ENCODE measurements at regions not wholly inside any gene's neighbourhood (a gene's known extent, or its start where the extent isn't known, plus 50 kb on each side); places are given as distances from the start of the nearest gene placed in this dataset.

- ChIA-PET POLR2A (ENCODE audit: unreplicated experiment) (no interaction called here), CTCF (no interaction called here)
- no peak overlapping the region for H3K27ac ChIP-seq
- H3K79me2 ChIP-seq (ENCODE audit: low read depth) = no peaks in the 10 kb centered on the region
- H3K27me3 ChIP-seq (ENCODE audit: insufficient read depth, low read depth) = peaks cover 84% of the 10 kb centered on the region
- no peak overlapping the region for H2AFZ ChIP-seq
- DNase-seq = no peak
- H3F3A ChIP-seq (ENCODE audit: insufficient read depth, low read depth) = no peaks in the 10 kb centered on the region
- TF ChIP-seq, protein P1, sequence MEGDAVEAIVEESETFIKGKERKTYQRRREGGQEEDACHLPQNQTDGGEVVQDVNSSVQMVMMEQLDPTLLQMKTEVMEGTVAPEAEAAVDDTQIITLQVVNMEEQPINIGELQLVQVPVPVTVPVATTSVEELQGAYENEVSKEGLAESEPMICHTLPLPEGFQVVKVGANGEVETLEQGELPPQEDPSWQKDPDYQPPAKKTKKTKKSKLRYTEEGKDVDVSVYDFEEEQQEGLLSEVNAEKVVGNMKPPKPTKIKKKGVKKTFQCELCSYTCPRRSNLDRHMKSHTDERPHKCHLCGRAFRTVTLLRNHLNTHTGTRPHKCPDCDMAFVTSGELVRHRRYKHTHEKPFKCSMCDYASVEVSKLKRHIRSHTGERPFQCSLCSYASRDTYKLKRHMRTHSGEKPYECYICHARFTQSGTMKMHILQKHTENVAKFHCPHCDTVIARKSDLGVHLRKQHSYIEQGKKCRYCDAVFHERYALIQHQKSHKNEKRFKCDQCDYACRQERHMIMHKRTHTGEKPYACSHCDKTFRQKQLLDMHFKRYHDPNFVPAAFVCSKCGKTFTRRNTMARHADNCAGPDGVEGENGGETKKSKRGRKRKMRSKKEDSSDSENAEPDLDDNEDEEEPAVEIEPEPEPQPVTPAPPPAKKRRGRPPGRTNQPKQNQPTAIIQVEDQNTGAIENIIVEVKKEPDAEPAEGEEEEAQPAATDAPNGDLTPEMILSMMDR (conservative IDR thresholded peaks at IDR 0.05) = no peak
- no peak for TF ChIP-seq EZH2 (IDR thresholded peaks at IDR 0.05; ENCODE audit: low read depth)
- no peaks in the 10 kb centered on the region for H3K9me3 ChIP-seq (ENCODE audit: insufficient read depth, low read depth)
- no peaks in the 10 kb centered on the region for H4K20me1 ChIP-seq (ENCODE audit: insufficient read depth)
- intact Hi-C loops (cut with micrococcal nuclease; ENCODE audit: unreplicated experiment) = no loop called here
- no peak overlapping the region for H3K4me3 ChIP-seq
- H3K36me3 ChIP-seq (ENCODE audit: low read depth) = no peaks in the 10 kb centered on the region
- H3K9me2 ChIP-seq (ENCODE audit: insufficient read depth) = no peaks in the 10 kb centered on the region
- no peak overlapping the region for H3K4me2 ChIP-seq
- no TSS peak for BruUV-seq (replicated peaks)
- no peaks in the 10 kb centered on the region for H3K4me1 ChIP-seq (replicated peaks; ENCODE audit: insufficient read depth)
Measured at GRCh38 chr3:124043023-124043422, 51.1 kb upstream of the ROPN1 start.

GRCh38 chr3:124044956-124045355 is 53.0 kb upstream of the ROPN1 start:
- Histone ChIP-seq H4K20me1 (ENCODE audit: insufficient read depth) (no peaks in the 10 kb centered on the region), H2AFZ (no peak overlapping the region)

DNA sequence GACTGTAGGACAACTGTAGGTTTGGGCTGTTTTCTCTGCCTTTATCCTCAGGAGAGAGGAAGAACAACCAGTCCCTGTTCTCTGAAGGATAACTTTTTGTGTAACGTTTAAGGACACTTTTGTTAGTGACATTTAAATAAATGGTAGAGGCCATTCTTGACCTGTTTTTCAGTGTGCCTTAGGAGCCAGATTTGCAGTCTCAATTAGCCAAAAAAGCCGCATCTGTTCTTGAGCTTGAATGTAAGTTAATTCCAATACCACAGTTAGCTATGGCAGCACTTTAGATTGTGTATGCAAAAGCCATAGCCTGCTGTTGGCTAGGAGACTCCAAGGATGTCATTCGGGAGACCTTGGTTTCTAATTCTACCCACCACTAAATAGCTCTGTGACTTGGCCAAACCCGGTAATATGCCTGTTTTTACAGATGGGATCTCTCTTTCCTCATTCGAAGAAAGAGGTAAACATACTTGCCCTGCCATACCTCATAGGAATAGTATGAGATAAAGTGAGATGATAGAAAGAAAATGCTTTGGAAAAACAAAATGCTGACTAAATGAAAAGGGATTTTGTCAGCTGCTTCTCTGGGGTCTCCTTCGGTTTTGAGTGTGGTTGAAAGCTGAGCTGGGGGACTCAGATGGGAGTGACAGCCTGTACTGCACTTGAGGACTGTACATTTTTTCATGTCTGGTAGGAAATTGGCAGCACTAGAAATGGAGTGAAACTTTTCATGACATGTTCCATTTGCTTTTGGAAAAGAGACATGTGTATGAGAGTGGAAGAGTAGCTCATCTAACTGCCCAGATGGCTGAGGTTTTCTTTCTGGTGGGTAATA is 57.3 kb upstream of the ROPN1 start:
- H3K27ac ChIP-seq = no peak overlapping the region
- H3K27me3 ChIP-seq (ENCODE audit: insufficient read depth, low read depth) = peaks cover 88% of the 10 kb centered on the region
- H3K9me3 ChIP-seq (ENCODE audit: insufficient read depth, low read depth) = no peaks in the 10 kb centered on the region
- H3K4me3 ChIP-seq = no peak overlapping the region
- H3K9me2 ChIP-seq (ENCODE audit: insufficient read depth) = no peaks in the 10 kb centered on the region
- H3K4me1 ChIP-seq (replicated peaks; ENCODE audit: insufficient read depth) = no peaks in the 10 kb centered on the region
- no peak for TF ChIP-seq EZH2 (IDR thresholded peaks at IDR 0.05; ENCODE audit: low read depth)
- TF ChIP-seq, protein P1 (conservative IDR thresholded peaks at IDR 0.05) = no peak
- no peak for DNase-seq
- no peak overlapping the region for H2AFZ ChIP-seq
- ChIA-PET POLR2A (ENCODE audit: unreplicated experiment) (no interaction called here), CTCF (no interaction called here)
- no peak overlapping the region for H3K4me2 ChIP-seq
- intact Hi-C loops (cut with micrococcal nuclease; ENCODE audit: unreplicated experiment) = no loop called here
- no peaks in the 10 kb centered on the region for H4K20me1 ChIP-seq (ENCODE audit: insufficient read depth)
- no TSS peak for BruUV-seq (replicated peaks)
- H3F3A ChIP-seq (ENCODE audit: insufficient read depth, low read depth) = no peaks in the 10 kb centered on the region
- no peaks in the 10 kb centered on the region for H3K36me3 ChIP-seq (ENCODE audit: low read depth)
- no peaks in the 10 kb centered on the region for H3K79me2 ChIP-seq (ENCODE audit: low read depth)

More at GRCh38 chr3:124044956-124045355, 53.0 kb upstream of the ROPN1 start:
- peaks cover 88% of the 10 kb centered on the region for H3K27me3 ChIP-seq (ENCODE audit: insufficient read depth, low read depth)
- no peaks in the 10 kb centered on the region for H3K9me3 ChIP-seq (ENCODE audit: insufficient read depth, low read depth)
- no peaks in the 10 kb centered on the region for H3K36me3 ChIP-seq (ENCODE audit: low read depth)
- CTCF ChIA-PET = no interaction called here
- BruUV-seq (replicated peaks) = no TSS peak
- H3K4me1 ChIP-seq (replicated peaks; ENCODE audit: insufficient read depth) = no peaks in the 10 kb centered on the region
- H3K4me3 ChIP-seq = no peak overlapping the region
- TF ChIP-seq EZH2 (IDR thresholded peaks at IDR 0.05; ENCODE audit: low read depth) = no peak
- TF ChIP-seq, protein P1 (conservative IDR thresholded peaks at IDR 0.05) = no peak
- no peak overlapping the region for H3K4me2 ChIP-seq
- H3F3A ChIP-seq (ENCODE audit: insufficient read depth, low read depth) = no peaks in the 10 kb centered on the region
- no peak overlapping the region for H3K27ac ChIP-seq
- POLR2A ChIA-PET (ENCODE audit: unreplicated experiment) = no interaction called here
- H3K9me2 ChIP-seq (ENCODE audit: insufficient read depth) = no peaks in the 10 kb centered on the region
- intact Hi-C loops (cut with micrococcal nuclease; ENCODE audit: unreplicated experiment) = no loop called here
- no peak for DNase-seq
- H3K79me2 ChIP-seq (ENCODE audit: low read depth) = no peaks in the 10 kb centered on the region
